Osteocyte (in vitro differentiated cells): ENCODE measurements at regions not wholly inside any gene's neighbourhood (a gene's known extent, or its start where the extent isn't known, plus 50 kb on each side); places are given as distances from the start of the nearest gene placed in this dataset.

Source experiments
- DNase-seq: peaks from one replicate; pipeline ENCODE4 v3.0.0; 2021; ENCODE audit warnings: mixed read lengths; ENCODE audit not compliant: unreplicated experiment; ENCODE audit errors: extremely low spot score
- H3K27ac Mint-ChIP-seq: one replicate; pipeline ENCODE4 v1.8.0; 2021; ENCODE audit warnings: mild to moderate bottlenecking, mixed read lengths; ENCODE audit not compliant: unreplicated experiment
- H3K27me3 Mint-ChIP-seq: one replicate; pipeline ENCODE4 v1.8.0; 2021; ENCODE audit warnings: mixed read lengths; ENCODE audit not compliant: unreplicated experiment
- H3K36me3 Mint-ChIP-seq: one replicate; pipeline ENCODE4 v1.8.0; 2021; ENCODE audit warnings: mixed read lengths; ENCODE audit not compliant: unreplicated experiment
- H3K4me1 Mint-ChIP-seq: one replicate; pipeline ENCODE4 v1.8.0; 2021; ENCODE audit warnings: mixed read lengths; ENCODE audit not compliant: unreplicated experiment
- H3K4me3 Mint-ChIP-seq: one replicate; pipeline ENCODE4 v1.8.0; 2021; ENCODE audit warnings: mild to moderate bottlenecking, moderate library complexity, mixed read lengths; ENCODE audit not compliant: unreplicated experiment
- H3K9me3 Mint-ChIP-seq: one replicate; pipeline ENCODE4 v1.8.0; 2021; ENCODE audit warnings: mixed read lengths; ENCODE audit not compliant: unreplicated experiment
- TF ChIP-seq, protein P1 (sequence below): fragments of 200-600 bp; sonication (generic); IDR thresholded peaks from 2 replicates; pipeline ENCODE4 v1.5.0; 2021; ENCODE audit warnings: antibody characterized with exemption, mild to moderate bottlenecking, moderate library complexity

DNA sequence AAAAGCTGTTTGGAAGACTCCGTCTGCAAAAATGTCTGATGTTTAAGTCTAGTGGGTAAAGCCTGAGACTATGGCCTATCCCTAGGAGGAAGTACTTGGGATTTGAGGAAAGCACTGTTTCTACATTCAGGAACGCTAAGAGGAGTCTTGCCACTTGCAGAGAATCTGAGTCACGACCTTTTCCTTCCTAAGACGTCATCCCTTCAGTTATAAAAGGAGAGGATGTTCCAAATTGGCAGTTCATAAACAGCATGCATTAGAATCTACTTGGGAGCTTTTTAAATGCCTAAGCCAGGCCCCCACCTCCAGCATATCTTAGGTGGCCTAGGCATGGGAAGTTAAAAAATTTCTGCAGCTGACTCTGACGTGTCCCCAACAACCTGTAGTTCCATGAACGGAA, 125.9 kb downstream of the TTC32 start:
- H3K4me3 Mint-ChIP-seq = no peak overlapping the region
- no peaks in the 10 kb centered on the region for H3K9me3 Mint-ChIP-seq
- H3K36me3 Mint-ChIP-seq = no peaks in the 10 kb centered on the region
- TF ChIP-seq, protein P1, sequence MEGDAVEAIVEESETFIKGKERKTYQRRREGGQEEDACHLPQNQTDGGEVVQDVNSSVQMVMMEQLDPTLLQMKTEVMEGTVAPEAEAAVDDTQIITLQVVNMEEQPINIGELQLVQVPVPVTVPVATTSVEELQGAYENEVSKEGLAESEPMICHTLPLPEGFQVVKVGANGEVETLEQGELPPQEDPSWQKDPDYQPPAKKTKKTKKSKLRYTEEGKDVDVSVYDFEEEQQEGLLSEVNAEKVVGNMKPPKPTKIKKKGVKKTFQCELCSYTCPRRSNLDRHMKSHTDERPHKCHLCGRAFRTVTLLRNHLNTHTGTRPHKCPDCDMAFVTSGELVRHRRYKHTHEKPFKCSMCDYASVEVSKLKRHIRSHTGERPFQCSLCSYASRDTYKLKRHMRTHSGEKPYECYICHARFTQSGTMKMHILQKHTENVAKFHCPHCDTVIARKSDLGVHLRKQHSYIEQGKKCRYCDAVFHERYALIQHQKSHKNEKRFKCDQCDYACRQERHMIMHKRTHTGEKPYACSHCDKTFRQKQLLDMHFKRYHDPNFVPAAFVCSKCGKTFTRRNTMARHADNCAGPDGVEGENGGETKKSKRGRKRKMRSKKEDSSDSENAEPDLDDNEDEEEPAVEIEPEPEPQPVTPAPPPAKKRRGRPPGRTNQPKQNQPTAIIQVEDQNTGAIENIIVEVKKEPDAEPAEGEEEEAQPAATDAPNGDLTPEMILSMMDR = no peak
- DNase-seq = no peak
- H3K27me3 Mint-ChIP-seq = peaks cover 3% of the 10 kb centered on the region
- peaks cover 33% of the 10 kb centered on the region for H3K4me1 Mint-ChIP-seq
- no peak overlapping the region for H3K27ac Mint-ChIP-seq

DNA sequence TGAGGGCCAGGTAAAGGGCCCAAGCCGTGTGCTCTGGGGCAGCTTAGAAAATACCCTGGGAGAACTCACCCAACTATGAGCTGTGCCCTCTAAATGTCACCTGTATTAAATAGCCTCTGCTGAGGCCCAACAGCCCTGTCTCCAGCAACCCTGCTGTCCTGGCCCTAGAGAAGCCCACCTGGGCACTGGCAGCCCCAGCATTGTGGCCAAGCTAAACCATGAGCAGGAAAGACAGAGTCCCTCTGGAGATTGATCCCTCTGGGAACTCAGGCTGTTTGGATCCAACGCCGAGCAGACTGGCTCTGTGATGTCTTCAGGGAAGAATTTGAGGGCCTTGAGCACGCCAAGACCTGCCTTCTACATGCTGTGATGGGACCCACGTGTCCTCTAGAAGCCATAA, 126.5 kb downstream of the TTC32 start:
- Mint-ChIP-seq H3K36me3 (no peaks in the 10 kb centered on the region), H3K27me3 (peaks cover 3% of the 10 kb centered on the region), H3K9me3 (no peaks in the 10 kb centered on the region), H3K27ac (peak overlapping the region; percentile 89), H3K4me1 (peaks cover 33% of the 10 kb centered on the region), H3K4me3 (no peak overlapping the region)
- TF ChIP-seq, protein P1 = no peak
- no peak for DNase-seq

DNA sequence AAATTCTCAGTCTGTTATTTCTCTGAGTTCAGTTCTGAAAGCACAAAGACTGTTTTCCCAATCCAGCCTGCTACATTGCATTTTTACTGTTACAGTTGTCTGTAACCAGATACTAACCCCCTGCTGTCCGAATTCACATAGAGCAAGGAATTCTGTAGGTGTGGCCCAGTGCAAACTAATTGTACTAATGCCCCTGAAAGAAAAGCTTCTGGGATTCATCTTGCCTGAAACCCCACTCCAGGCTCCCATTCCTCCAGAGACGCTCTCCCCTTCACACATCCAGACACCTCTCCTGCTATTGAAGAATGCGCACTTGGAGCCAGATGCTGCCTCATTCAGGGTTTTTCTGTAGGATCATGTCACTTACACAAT, 127.0 kb downstream of the TTC32 start:
- DNase-seq = no peak
- Mint-ChIP-seq H3K27me3 (peaks cover 3% of the 10 kb centered on the region), H3K4me3 (no peak overlapping the region), H3K9me3 (no peaks in the 10 kb centered on the region), H3K4me1 (peaks cover 33% of the 10 kb centered on the region), H3K36me3 (no peaks in the 10 kb centered on the region), H3K27ac (peak overlapping the region; percentile 89)
- TF ChIP-seq, protein P1 = no peak

DNA sequence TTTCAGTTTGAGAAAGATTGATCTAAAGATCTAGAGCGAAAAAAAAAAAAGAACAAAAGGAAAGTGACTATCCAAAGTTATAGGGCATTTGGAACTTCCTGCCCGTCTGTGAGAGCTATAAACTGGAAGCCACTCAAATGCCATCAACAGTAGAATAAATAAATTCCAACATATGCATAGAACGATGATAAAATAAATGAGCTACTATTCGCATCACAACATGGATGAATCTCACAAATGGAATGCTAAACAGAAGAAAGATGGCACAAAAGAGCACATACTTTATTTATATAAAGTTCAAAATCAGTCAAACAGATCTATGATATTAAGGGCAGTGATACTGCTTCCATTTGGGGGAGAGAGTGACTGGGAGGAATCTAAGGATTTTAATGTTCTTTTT, 128.8 kb downstream of the TTC32 start:
- Mint-ChIP-seq H3K4me3 (no peak overlapping the region), H3K9me3 (no peaks in the 10 kb centered on the region), H3K4me1 (peaks cover 34% of the 10 kb centered on the region), H3K27ac (no peak overlapping the region), H3K27me3 (no peaks in the 10 kb centered on the region), H3K36me3 (peaks cover 2% of the 10 kb centered on the region)
- TF ChIP-seq, protein P1 = no peak
- DNase-seq = no peak

DNA sequence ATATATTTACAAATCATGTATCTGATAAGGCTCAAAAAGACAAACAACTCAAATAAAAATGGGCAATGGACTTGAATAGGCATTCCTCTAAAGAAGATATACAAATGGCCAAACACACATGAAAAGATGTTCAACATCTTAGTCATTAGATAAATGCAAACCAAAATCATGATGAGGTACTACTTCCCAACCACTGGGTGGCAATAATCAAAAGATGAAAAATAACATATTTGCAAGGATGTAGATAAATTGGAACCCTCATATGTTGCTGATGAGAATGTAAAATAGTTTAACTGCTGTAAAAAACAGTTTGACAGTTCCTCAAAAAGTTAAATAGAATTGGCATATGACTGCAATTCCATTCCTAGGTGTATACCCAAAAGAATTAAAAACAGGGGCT, 132.3 kb downstream of the TTC32 start:
- H3K36me3 Mint-ChIP-seq = peaks cover 2% of the 10 kb centered on the region
- DNase-seq = no peak
- no peaks in the 10 kb centered on the region for H3K27me3 Mint-ChIP-seq
- TF ChIP-seq, protein P1 = peak; percentile 43
- peaks cover 28% of the 10 kb centered on the region for H3K4me1 Mint-ChIP-seq
- no peak overlapping the region for H3K27ac Mint-ChIP-seq
- H3K9me3 Mint-ChIP-seq = peaks cover 11% of the 10 kb centered on the region
- H3K4me3 Mint-ChIP-seq = no peak overlapping the region
